ENCODE measurements at regions not wholly inside any gene's neighbourhood (a gene's known extent, or its start where the extent isn't known, plus 50 kb on each side); places are given as distances from the start of the nearest gene placed in this dataset.

- WGBS, 2 donors = 87 to 95% methylated on average over 3 of the region's 3 CpGs
- Histone ChIP-seq H3K27me3 (ENCODE audit: control insufficient read depth in 3 of 3, insufficient read depth in 3 of 3, low read length in 2 of 3) (no peaks in the 10 kb centered on the region), H3K9ac (ENCODE audit: insufficient read depth in 1 of 2, low read length in 2 of 2) (no peak overlapping the region), H3K4me1 (ENCODE audit: control insufficient read depth in 5 of 5, insufficient read depth in 5 of 5, low read length in 5 of 5) (peaks cover 0 to 3% (median 0%) of the 10 kb centered on the region in 5 donors), H3K9me3 (ENCODE audit: control insufficient read depth in 4 of 4, insufficient read depth in 3 of 4, low read length in 3 of 4) (no peaks in the 10 kb centered on the region), H3K4me3 (no peak overlapping the region), H3K27ac (ENCODE audit: low read depth in 1 of 2, low read length in 1 of 2) (no peak overlapping the region), H3K36me3 (ENCODE audit: control insufficient read depth in 4 of 4, insufficient read depth in 4 of 4, low read length in 4 of 4) (no peaks in the 10 kb centered on the region)
- DNase-seq (no peak), ATAC-seq (ENCODE audit: insufficient read depth, low FRiP score) (no peak)
- no peak for TF ChIP-seq CTCF (IDR thresholded peaks at IDR 0.05; ENCODE audit: control extremely low read depth, extremely low read depth)
Observed at GRCh38 chr13:107956889-107957288, 258.4 kb downstream of the LIG4 start.

GRCh38 chr13:107942030-107942617 lies 273.2 kb downstream of the LIG4 start:
- Histone ChIP-seq H3K27me3 (ENCODE audit: control insufficient read depth in 3 of 3, insufficient read depth in 3 of 3, low read length in 2 of 3) (no peaks in the 10 kb centered on the region), H3K9me3 (ENCODE audit: control insufficient read depth in 4 of 4, insufficient read depth in 3 of 4, low read length in 3 of 4) (peaks cover 0 to 3% (median under 1%) of the 10 kb centered on the region in 4 donors), H3K36me3 (ENCODE audit: control insufficient read depth in 4 of 4, insufficient read depth in 4 of 4, low read length in 4 of 4) (no peaks in the 10 kb centered on the region), H3K27ac (ENCODE audit: low read depth in 1 of 2, low read length in 1 of 2) (no peak overlapping the region), H3K4me3 (no peak overlapping the region), H3K9ac (ENCODE audit: insufficient read depth in 1 of 2, low read length in 2 of 2) (no peak overlapping the region), H3K4me1 (ENCODE audit: control insufficient read depth in 5 of 5, insufficient read depth in 5 of 5, low read length in 5 of 5) (no peaks in the 10 kb centered on the region)
- ATAC-seq (ENCODE audit: insufficient read depth, low FRiP score) (no peak), DNase-seq (no peak)
- no peak for TF ChIP-seq CTCF (IDR thresholded peaks at IDR 0.05; ENCODE audit: control extremely low read depth, extremely low read depth)
- WGBS, 2 donors = 70 to 83% methylated on average over 4 of the region's 4 CpGs

- 62 to 75% methylated on average over 2 of the region's 2 CpGs for WGBS, 2 donors
- Histone ChIP-seq H3K4me1 (ENCODE audit: control insufficient read depth in 5 of 5, insufficient read depth in 5 of 5, low read length in 5 of 5) (no peaks in the 10 kb centered on the region), H3K27ac (ENCODE audit: low read depth in 1 of 2, low read length in 1 of 2) (no peak overlapping the region), H3K4me3 (no peak overlapping the region), H3K27me3 (ENCODE audit: control insufficient read depth in 3 of 3, insufficient read depth in 3 of 3, low read length in 2 of 3) (no peaks in the 10 kb centered on the region), H3K9me3 (ENCODE audit: control insufficient read depth in 4 of 4, insufficient read depth in 3 of 4, low read length in 3 of 4) (peaks cover 0 to 3% (median under 1%) of the 10 kb centered on the region in 4 donors), H3K9ac (ENCODE audit: insufficient read depth in 1 of 2, low read length in 2 of 2) (no peak overlapping the region), H3K36me3 (ENCODE audit: control insufficient read depth in 4 of 4, insufficient read depth in 4 of 4, low read length in 4 of 4) (no peaks in the 10 kb centered on the region)
- TF ChIP-seq CTCF (IDR thresholded peaks at IDR 0.05; ENCODE audit: control extremely low read depth, extremely low read depth) = no peak
- no peak for ATAC-seq (ENCODE audit: insufficient read depth, low FRiP score)
- no peak for DNase-seq
Observed at GRCh38 chr13:107941345-107942029, 273.8 kb downstream of the LIG4 start.

Data from lung (tissue), 11 donors.